Osteocyte (in vitro differentiated cells): ENCODE measurements at regions not wholly inside any gene's neighbourhood (a gene's known extent, or its start where the extent isn't known, plus 50 kb on each side); places are given as distances from the start of the nearest gene placed in this dataset.
"Not testable (repeated sequence)": the region's sequence is repeated elsewhere in the genome, so short reads cannot be mapped to it uniquely, and the experiment has no call there.

Experiments used
- DNase-seq: peaks from one replicate; pipeline ENCODE4 v3.0.0; 2021; ENCODE audit warnings: mixed read lengths; ENCODE audit not compliant: unreplicated experiment; ENCODE audit errors: extremely low spot score
- H3K27ac Mint-ChIP-seq: one replicate; pipeline ENCODE4 v1.8.0; 2021; ENCODE audit warnings: mild to moderate bottlenecking, mixed read lengths; ENCODE audit not compliant: unreplicated experiment
- H3K27me3 Mint-ChIP-seq: one replicate; pipeline ENCODE4 v1.8.0; 2021; ENCODE audit warnings: mixed read lengths; ENCODE audit not compliant: unreplicated experiment
- H3K36me3 Mint-ChIP-seq: one replicate; pipeline ENCODE4 v1.8.0; 2021; ENCODE audit warnings: mixed read lengths; ENCODE audit not compliant: unreplicated experiment
- H3K4me1 Mint-ChIP-seq: one replicate; pipeline ENCODE4 v1.8.0; 2021; ENCODE audit warnings: mixed read lengths; ENCODE audit not compliant: unreplicated experiment
- H3K4me3 Mint-ChIP-seq: one replicate; pipeline ENCODE4 v1.8.0; 2021; ENCODE audit warnings: mild to moderate bottlenecking, moderate library complexity, mixed read lengths; ENCODE audit not compliant: unreplicated experiment
- H3K9me3 Mint-ChIP-seq: one replicate; pipeline ENCODE4 v1.8.0; 2021; ENCODE audit warnings: mixed read lengths; ENCODE audit not compliant: unreplicated experiment
- CTCF ChIP-seq: fragments of 200-600 bp; sonication (generic); IDR thresholded peaks from 2 replicates; pipeline ENCODE4 v1.5.0; 2021; ENCODE audit warnings: antibody characterized with exemption, mild to moderate bottlenecking, moderate library complexity

GRCh38 chr10:130935897-130936550 is 375.5 kb downstream of the TCERG1L start:
- Mint-ChIP-seq H3K27me3 (no peaks in the 10 kb centered on the region), H3K9me3 (peaks cover 59% of the 10 kb centered on the region), H3K4me1 (no peaks in the 10 kb centered on the region), H3K36me3 (no peaks in the 10 kb centered on the region), H3K4me3 (no peak overlapping the region), H3K27ac (no peak overlapping the region)
- DNase-seq: no peak
- no peak for TF ChIP-seq CTCF

GRCh38 chr10:130936851-130937250 is 374.7 kb downstream of the TCERG1L start:
- H3K9me3 Mint-ChIP-seq: peaks cover 59% of the 10 kb centered on the region
- H3K27me3 Mint-ChIP-seq: no peaks in the 10 kb centered on the region
- DNase-seq: no peak
- no peak overlapping the region for H3K27ac Mint-ChIP-seq
- H3K4me1 Mint-ChIP-seq: no peaks in the 10 kb centered on the region
- no peaks in the 10 kb centered on the region for H3K36me3 Mint-ChIP-seq
- no peak overlapping the region for H3K4me3 Mint-ChIP-seq
- no peak for TF ChIP-seq CTCF

GRCh38 chr10:130938051-130938450 is 373.5 kb downstream of the TCERG1L start:
- H3K9me3 Mint-ChIP-seq: peaks cover 60% of the 10 kb centered on the region

GRCh38 chr10:130938891-130939290 is 372.6 kb downstream of the TCERG1L start:
- H3K9me3 Mint-ChIP-seq: peaks cover 63% of the 10 kb centered on the region
- not testable (repeated sequence) for H3K27ac Mint-ChIP-seq, DNase-seq, H3K4me1 Mint-ChIP-seq, H3K4me3 Mint-ChIP-seq, H3K27me3 Mint-ChIP-seq, H3K36me3 Mint-ChIP-seq

More at GRCh38 chr10:130938051-130938450, 373.5 kb downstream of the TCERG1L start:
- no peak overlapping the region for H3K4me3 Mint-ChIP-seq
- no peak overlapping the region for H3K27ac Mint-ChIP-seq
- H3K27me3 Mint-ChIP-seq: no peaks in the 10 kb centered on the region
- no peak for DNase-seq
- no peaks in the 10 kb centered on the region for H3K36me3 Mint-ChIP-seq
- no peak for TF ChIP-seq CTCF
- no peaks in the 10 kb centered on the region for H3K4me1 Mint-ChIP-seq

GRCh38 chr10:130941886-130942285 is 369.6 kb downstream of the TCERG1L start:
- Mint-ChIP-seq H3K4me3 (no peak overlapping the region), H3K27me3 (no peaks in the 10 kb centered on the region), H3K4me1 (no peaks in the 10 kb centered on the region), H3K9me3 (peaks cover 56% of the 10 kb centered on the region), H3K27ac (no peak overlapping the region), H3K36me3 (no peaks in the 10 kb centered on the region)
- no peak for DNase-seq
- no peak for TF ChIP-seq CTCF
